LNCaP clone FGC (cell line): ENCODE measurements at regions not wholly inside any gene's neighbourhood (a gene's known extent, or its start where the extent isn't known, plus 50 kb on each side); places are given as distances from the start of the nearest gene placed in this dataset.
A peak's percentile ranks its signal among the peaks of the same experiment; 100 is the strongest.

Experiments used
- DNase-seq: peaks from one replicate; pipeline ENCODE4 v3.0.0-alpha.2; 2011; ENCODE audit warnings: low read depth
- H3K4me3 ChIP-seq: 2 replicates; pipeline ENCODE4 v1.5.1; 2011; ENCODE audit warnings: mild to moderate bottlenecking, low read depth, low read length, control low read depth
- TF ChIP-seq, protein P1 (sequence below): IDR thresholded peaks from 2 replicates; pipeline ENCODE4 v1.5.1; 2012; ENCODE audit warnings: mild to moderate bottlenecking; ENCODE audit not compliant: control insufficient read depth, insufficient read depth; ENCODE audit errors: extremely low read depth

DNA sequence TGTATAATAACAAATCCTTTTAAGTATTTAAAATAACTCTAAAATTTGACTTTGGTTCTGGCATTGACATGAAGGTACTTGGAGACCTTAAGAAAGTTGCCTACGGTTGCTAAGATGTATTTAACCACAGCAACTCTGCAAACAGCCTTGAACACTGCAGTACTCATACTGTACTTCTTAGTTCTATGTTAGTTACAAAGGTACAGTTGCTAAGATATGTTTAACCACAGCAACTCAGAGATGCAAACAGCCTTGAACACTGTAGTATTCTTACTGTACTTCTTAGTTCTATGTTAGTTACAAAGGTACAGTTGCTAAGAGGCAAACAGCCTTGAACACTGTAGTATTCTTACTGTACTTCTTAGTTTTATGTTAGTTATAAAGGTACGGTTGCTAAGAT lies 268.3 kb upstream of the MIR17HG start:
- no peak overlapping the region for H3K4me3 ChIP-seq
- TF ChIP-seq, protein P1, sequence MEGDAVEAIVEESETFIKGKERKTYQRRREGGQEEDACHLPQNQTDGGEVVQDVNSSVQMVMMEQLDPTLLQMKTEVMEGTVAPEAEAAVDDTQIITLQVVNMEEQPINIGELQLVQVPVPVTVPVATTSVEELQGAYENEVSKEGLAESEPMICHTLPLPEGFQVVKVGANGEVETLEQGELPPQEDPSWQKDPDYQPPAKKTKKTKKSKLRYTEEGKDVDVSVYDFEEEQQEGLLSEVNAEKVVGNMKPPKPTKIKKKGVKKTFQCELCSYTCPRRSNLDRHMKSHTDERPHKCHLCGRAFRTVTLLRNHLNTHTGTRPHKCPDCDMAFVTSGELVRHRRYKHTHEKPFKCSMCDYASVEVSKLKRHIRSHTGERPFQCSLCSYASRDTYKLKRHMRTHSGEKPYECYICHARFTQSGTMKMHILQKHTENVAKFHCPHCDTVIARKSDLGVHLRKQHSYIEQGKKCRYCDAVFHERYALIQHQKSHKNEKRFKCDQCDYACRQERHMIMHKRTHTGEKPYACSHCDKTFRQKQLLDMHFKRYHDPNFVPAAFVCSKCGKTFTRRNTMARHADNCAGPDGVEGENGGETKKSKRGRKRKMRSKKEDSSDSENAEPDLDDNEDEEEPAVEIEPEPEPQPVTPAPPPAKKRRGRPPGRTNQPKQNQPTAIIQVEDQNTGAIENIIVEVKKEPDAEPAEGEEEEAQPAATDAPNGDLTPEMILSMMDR = no peak
- peak; percentile 44 for DNase-seq

DNA sequence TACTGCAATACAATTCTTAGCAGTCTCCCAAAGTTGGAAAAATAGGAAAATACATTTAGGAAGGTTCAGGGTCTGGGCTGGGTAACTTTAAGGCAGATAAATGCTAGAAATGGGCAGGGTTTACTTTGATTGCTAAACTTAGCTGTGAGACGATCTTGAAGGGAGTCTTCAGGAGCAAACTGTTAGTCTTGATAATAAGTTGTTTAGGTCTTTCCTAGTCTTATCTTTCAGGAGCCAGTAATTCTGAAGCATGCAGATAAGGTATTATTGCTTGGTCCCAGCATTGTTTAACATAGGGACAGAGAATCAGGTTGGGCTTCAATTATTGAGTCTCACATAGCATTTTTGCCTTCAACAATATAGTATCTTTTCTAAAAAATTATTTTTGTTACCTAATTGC lies 262.4 kb upstream of the MIR17HG start:
- no peak overlapping the region for H3K4me3 ChIP-seq
- no peak for DNase-seq
- TF ChIP-seq, protein P1 = no peak

DNA sequence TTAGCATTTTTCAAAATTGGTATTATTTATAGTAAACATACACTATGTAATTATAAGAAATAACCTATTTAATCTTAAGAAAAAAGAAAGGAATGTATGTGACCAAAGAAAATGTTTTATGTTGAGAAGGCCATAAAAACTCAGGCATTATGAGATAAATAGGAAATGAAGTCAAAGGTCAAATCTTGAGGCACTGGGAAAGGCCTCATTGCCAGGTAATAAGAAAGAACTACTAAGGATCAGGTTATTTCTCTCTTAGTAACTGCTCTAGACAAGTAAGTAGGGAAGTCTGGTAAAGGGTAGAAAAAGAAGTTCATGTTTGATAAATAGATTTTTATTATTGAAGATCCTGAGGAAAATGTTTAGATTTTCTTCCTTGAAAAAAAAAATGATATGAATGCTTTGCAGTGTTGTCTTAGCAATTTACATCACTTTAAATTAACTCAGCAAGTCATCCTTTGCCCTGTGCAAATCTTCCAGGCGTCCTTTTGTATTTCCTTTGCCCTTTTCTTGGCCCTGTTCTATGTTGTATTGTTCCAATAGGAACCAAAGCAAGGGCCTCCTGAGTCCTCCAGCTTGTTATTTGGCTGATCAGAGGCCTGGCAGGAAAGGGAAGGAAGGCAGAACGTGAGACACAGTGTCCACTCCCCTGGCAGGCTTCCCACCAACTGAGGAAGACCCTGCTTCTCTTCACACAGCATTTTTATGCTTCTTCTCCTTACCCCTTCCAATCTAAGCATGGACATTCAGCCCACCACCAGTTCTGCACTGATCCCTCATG lies 260.4 kb upstream of the MIR17HG start:
- TF ChIP-seq, protein P1 = no peak
- no peak overlapping the region for H3K4me3 ChIP-seq

DNA sequence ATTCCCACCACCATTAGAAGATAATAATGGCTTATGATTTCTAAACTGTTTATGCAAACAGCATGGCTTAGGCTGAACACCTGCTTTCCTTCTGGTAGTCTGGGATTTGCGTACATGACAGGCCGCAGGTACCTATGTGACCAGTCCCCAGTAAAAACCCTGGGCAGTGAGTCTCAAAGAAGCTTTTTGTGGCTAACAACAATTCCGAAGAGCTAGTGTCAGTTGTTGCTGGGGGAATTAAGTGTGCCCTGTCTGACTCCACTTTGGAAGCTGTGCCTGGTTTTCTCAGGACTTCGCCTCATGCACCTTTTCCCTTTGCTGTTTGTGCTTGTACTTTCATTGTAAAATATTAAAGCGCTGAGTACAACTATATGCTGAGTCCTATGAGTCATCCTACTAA lies 250.2 kb upstream of the MIR17HG start:
- TF ChIP-seq, protein P1 = no peak
- DNase-seq = no peak
- H3K4me3 ChIP-seq = no peak overlapping the region

More for the DNA sequence above, 260.4 kb upstream of the MIR17HG start:
- no peak for DNase-seq

DNA sequence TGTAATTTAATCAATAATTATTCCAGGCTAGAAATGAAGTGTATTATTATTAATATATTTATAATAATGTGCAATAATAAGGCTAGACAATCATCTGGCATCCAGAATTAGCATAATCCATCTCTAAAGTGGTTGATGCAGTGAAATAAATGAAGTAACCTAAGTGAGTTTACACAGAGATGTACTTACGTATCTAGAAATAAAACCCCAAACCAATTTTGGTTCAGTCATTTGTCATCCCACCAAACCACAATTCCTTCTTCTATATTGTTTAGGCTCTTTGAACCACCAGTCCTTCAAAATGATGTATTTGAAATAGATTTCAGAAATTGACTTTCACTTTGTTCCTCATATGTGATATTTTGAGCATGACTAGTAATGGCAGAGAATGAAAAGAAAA lies 247.6 kb upstream of the MIR17HG start:
- TF ChIP-seq, protein P1 = no peak
- H3K4me3 ChIP-seq = no peak overlapping the region
- DNase-seq = no peak

DNA sequence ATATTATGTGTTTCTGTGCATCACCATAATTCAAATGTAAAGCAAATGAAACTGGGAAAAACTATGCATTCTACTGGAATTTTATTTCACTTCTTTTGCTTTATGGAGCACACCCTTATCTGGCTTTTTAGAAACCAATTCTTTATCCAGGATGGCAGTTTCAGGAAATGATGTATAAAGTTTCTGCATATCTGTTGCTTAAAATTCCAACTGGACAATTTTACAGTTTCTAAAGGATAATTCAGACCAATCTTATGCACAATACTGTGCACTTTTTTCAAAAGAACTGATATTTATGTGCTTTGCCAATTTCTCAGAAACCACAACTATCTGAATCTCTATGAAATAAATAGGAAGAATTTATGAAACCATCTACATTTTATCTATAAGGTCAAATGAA lies 246.5 kb upstream of the MIR17HG start:
- H3K4me3 ChIP-seq = no peak overlapping the region
- TF ChIP-seq, protein P1 = no peak
- no peak for DNase-seq

DNA sequence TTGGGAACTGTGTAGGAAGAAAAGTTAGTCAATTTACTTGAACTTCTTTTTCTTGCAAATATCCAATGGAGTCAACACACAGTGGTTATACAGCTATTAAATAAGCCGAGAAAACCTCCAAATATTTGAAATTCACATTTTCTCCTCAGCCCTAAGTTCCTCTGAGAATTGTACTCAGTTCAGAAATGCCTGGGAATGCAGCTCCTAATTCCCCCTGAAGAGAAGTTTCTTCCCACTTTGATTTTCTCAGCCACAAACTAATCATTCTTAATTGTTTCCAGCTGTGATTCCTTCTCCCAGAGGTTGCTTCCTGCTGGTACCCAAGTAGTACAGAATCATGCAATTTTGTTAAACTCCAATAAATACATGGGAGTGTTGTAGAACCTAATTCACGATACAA lies 246.1 kb upstream of the MIR17HG start:
- no peak for DNase-seq

More for the DNA sequence above, 246.1 kb upstream of the MIR17HG start:
- H3K4me3 ChIP-seq = no peak overlapping the region
- TF ChIP-seq, protein P1 = no peak
